ENCODE measurements at regions not wholly inside any gene's neighbourhood (a gene's known extent, or its start where the extent isn't known, plus 50 kb on each side); places are given as distances from the start of the nearest gene placed in this dataset.
A peak's percentile ranks its signal among the peaks of the same experiment; 100 is the strongest.
"Not testable (repeated sequence)": the region's sequence is repeated elsewhere in the genome, so short reads cannot be mapped to it uniquely, and the experiment has no call there.

- no peak for DNase-seq
Measured at GRCh38 chr13:68608147-68608546, 1378.0 kb upstream of the PCDH9 start.

GRCh38 chr13:68597641-68598040, 1367.5 kb upstream of the PCDH9 start:
- peak; percentile 72 for DNase-seq

GRCh38 chr13:68588623-68589022, 1358.5 kb upstream of the PCDH9 start:
- DNase-seq, result no peak

DNA sequence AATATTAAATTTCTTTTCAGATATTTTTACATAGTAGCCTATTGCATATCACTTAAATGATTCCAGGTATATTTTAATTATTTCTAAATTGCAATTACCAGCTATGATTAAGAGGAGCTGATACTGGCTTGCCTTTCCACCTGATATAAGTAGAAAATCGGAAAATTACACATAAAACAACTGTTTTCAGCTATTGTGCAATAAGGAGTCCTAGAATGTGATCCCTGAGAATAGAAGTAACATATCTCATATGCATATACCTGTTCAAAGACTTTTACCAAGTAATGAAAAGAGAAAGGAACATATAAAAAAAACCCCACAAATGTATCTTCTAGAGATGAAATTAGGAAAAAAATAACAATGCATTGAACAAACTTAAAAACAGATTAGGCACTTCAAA, 1354.6 kb upstream of the PCDH9 start:
- no peak for DNase-seq

- DNase-seq, result no peak
Measured at GRCh38 chr13:68574053-68574452, 1343.9 kb upstream of the PCDH9 start.

DNA sequence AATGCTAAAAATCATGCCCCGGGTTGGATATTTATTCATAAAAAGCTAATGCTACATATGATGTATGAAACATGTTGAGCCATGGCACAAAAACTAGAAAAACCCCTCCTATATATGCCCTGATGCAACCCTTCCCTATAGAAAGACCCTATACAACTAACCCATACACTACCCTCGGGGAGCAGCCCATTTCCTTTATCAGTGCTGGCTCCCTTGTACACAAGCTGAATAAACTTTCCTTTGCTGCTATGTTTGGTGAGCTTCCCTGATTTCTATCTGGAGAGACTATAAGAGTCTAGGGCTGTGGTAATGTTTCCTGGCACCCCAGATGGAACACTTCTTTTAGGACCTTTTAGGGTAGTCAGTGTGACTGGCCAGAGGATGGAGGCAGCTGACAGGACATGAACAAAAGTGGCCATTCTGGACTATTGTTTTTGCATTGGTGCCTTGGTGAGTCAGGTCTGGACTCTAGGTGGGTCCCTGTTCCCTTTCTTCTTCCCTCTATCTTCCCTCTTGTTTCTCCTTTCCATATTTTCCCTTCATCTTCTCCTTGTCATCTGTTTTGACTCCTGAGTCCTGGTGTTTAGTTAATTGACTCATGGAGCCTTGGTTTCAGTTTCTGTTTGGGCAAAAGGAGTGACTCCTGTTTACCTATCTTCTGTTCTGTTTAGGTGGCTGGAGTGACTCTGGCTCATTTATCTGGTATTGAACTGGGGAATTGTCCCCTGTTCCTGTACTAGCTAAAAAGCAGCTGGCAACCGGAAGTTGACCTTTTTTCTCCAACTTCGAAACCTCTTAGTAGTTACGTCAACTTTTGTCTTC, 1321.8 kb upstream of the PCDH9 start:
- DNase-seq, result no peak

- DNase-seq, result no peak
Measured at GRCh38 chr13:68550330-68550729, 1320.2 kb upstream of the PCDH9 start.

- DNase-seq, result no peak
Measured at GRCh38 chr13:68540244-68540643, 1310.1 kb upstream of the PCDH9 start.

DNA sequence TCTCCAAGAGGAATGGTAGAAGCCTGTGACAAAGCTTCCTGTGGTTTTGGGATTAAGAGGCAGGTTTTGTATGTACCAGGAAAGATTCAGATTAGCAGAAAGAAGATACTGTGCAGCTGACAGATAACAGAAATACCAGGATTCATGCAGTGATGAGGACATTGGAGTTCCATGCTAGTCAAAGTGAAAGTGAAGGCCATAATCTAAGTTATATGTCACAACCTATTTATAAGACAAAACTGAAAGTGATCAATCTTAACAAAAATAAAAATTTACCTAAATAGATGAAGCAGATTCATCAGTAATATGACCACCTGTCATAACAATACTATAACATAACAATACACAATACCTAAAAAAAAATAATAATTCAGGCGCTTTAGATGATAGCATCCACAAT, 1305.2 kb upstream of the PCDH9 start:
- DNase-seq, result no peak

GRCh38 chr13:68527167-68527566, 1297.0 kb upstream of the PCDH9 start:
- DNase-seq, result not testable (repeated sequence)

GRCh38 chr13:68523838-68524424, 1293.8 kb upstream of the PCDH9 start:
- no peak for DNase-seq

- DNase-seq, result no peak
Measured at GRCh38 chr13:68522184-68522583, 1292.0 kb upstream of the PCDH9 start.

GRCh38 chr13:68509734-68510621, 1279.8 kb upstream of the PCDH9 start:
- DNase-seq, result no peak

GRCh38 chr13:68506888-68507551, 1276.9 kb upstream of the PCDH9 start:
- DNase-seq, result no peak

DNA sequence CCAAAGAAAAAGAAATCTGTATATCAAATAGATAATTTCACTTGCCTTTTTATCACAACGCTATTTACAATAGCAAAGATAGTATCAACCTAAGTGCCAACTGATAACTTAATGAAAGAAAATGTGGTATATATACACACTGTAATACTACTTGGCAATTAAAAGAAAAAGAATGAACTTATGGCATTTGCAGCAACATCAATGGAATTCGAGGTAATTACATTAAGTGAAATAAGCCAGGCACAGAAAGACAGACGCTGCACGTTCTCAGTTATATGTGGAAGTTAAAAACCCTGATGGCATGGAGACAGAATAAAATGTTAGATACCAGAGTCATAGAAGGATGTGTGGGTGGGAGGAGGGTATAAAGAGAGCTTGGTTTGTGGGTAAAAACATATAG, 1260.5 kb upstream of the PCDH9 start:
- DNase-seq, result no peak

DNA sequence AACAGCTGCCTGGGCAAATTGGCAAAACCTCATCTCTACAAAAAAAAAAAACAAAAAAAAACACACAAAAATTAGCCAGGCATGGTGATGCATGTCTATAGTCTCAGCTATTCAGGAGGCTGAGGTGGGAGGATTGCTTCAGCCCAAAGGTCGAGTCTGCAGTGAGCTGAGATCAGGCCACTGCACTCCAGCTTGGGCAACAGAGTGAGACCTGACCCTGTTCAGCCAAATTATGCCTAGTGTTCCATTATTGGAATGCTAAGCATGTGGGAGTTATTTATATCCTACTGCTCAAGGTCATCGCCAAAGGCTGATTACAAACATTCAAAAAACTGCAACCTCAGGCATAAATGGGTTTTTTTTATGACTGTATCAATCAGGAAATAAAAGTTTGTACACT, 1251.0 kb upstream of the PCDH9 start:
- DNase-seq, result no peak

- no peak for DNase-seq
Measured at GRCh38 chr13:68473834-68474326, 1243.7 kb upstream of the PCDH9 start.

DNA sequence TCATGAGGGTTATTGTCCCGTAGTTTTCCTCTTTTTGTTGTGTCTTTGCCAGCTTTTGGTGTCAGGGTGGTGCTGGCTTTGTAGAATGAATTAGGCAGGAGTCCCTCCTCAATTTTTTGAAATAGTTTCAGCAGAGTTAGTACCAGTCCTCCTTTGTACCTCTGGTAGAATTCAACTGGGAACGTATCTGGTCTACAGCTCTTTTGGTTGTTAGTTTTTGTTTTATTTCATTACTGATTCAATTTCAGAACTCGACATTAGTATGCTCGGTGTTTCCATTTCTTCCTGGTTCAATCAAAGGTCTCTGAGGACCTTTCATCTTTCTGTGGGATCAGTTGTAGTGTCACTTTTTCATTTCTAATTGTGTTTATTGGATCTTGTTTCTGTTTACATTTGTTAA, 1237.0 kb upstream of the PCDH9 start:
- no peak for DNase-seq

GRCh38 chr13:68440874-68441273, 1210.7 kb upstream of the PCDH9 start:
- DNase-seq, result no peak

DNA sequence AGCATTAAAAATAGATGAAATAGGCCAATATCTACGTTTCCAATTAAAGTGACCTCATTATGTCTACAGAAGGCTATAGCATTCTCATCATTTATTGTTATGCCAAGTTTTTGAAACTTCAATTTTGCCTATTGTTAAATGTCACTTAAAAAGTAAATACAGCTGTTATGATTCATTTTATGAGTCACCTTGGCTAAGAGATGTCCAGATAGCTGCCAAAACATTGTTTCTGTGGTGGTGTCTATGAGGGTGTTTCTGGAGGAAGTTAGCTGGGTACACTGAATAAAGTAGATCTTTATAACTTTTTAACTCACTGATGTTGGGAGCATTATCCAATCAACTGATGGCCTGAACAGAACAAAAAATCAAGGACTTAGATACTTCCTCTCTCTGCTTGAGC, 1209.7 kb upstream of the PCDH9 start:
- no peak for DNase-seq

- no peak for DNase-seq
Measured at GRCh38 chr13:68428292-68428691, 1198.2 kb upstream of the PCDH9 start.

GRCh38 chr13:68417801-68418200, 1187.7 kb upstream of the PCDH9 start:
- DNase-seq, result no peak

GRCh38 chr13:68410007-68410406, 1179.9 kb upstream of the PCDH9 start:
- no peak for DNase-seq

All from NCI-H82 (cell line).